ENCODE measurements at regions not wholly inside any gene's neighbourhood (a gene's known extent, or its start where the extent isn't known, plus 50 kb on each side); places are given as distances from the start of the nearest gene placed in this dataset.
"Not testable (repeated sequence)": the region's sequence is repeated elsewhere in the genome, so short reads cannot be mapped to it uniquely, and the experiment has no call there.

DNA sequence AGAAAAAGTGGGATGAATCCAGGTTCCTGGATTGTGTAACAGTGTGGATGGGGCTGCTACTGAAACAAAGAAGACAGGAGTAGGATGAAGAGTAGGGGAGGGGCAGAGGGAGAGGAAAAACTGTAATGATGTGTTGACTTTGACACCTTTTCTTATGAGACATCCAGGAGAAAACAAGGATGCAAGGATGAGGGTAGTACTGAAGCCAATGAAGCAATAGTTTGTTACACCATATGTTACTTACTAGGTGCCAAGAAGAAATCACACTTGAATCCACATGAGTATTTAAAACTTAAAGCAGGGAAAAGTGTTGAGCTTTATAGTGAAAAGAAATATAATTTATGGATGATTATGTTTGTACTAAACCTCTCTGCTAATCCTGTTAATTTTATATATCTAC, 420.6 kb downstream of the ARL4A start:
- H3K4me1 ChIP-seq (ENCODE audit: insufficient read depth, low read length), result no peaks in the 10 kb centered on the region
- ATAC-seq (ENCODE audit: insufficient read depth, low read depth) (no peak), DNase-seq (no peak)
- H3K9ac ChIP-seq (ENCODE audit: low read depth, low read length), result no peak overlapping the region
- H3K27me3 ChIP-seq (ENCODE audit: insufficient read depth, low read length, poor library complexity), result no peaks in the 10 kb centered on the region
- no peaks in the 10 kb centered on the region for H3K36me3 ChIP-seq (ENCODE audit: insufficient read depth, low read length)
- no peaks in the 10 kb centered on the region for H4K20me1 ChIP-seq (ENCODE audit: insufficient read depth, low read length)
- H3K27ac ChIP-seq (ENCODE audit: low read length), result no peak overlapping the region
- H3K79me2 ChIP-seq (ENCODE audit: insufficient read depth, low read length), result no peaks in the 10 kb centered on the region
- no peak overlapping the region for H3K4me2 ChIP-seq (ENCODE audit: insufficient read depth, low read length)
- H2AFZ ChIP-seq (ENCODE audit: low read depth, low read length), result no peak overlapping the region
- H3K9me3 ChIP-seq (ENCODE audit: insufficient read depth, low read length, severe bottlenecking), result no peaks in the 10 kb centered on the region
- no peak overlapping the region for H3K4me3 ChIP-seq (ENCODE audit: low read depth in 1 of 2, low read length in 2 of 2)
- TF ChIP-seq, protein P1, sequence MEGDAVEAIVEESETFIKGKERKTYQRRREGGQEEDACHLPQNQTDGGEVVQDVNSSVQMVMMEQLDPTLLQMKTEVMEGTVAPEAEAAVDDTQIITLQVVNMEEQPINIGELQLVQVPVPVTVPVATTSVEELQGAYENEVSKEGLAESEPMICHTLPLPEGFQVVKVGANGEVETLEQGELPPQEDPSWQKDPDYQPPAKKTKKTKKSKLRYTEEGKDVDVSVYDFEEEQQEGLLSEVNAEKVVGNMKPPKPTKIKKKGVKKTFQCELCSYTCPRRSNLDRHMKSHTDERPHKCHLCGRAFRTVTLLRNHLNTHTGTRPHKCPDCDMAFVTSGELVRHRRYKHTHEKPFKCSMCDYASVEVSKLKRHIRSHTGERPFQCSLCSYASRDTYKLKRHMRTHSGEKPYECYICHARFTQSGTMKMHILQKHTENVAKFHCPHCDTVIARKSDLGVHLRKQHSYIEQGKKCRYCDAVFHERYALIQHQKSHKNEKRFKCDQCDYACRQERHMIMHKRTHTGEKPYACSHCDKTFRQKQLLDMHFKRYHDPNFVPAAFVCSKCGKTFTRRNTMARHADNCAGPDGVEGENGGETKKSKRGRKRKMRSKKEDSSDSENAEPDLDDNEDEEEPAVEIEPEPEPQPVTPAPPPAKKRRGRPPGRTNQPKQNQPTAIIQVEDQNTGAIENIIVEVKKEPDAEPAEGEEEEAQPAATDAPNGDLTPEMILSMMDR (IDR thresholded peaks at IDR 0.05; ENCODE audit: borderline replicate concordance, extremely low read depth, low read length, poor library complexity, severe bottlenecking), result no peak
- TF ChIP-seq EZH2 (IDR thresholded peaks at IDR 0.05; ENCODE audit: borderline replicate concordance, low read depth, low read length, severe bottlenecking), result no peak

DNA sequence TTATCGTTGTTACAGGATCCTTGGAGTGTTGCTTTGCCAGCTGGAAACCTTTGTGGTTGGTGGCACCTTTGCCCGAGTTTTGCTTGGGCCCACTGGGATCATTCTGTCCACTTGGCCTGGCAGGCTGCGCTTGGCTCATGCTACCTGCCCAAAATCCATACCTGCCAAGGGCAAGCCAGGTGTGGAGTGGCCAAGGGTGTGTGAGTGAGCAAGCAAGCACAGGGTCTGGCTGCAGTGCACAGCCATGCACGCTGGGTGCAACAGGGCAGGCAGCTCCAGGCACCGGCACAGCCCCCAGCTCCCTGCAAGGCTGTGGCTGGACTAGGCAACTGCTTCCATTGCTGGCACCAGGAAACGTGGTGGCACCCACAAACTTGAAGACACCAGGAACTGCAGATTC, 421.8 kb downstream of the ARL4A start:
- H2AFZ ChIP-seq (ENCODE audit: low read depth, low read length), result no peak overlapping the region
- H3K27ac ChIP-seq (ENCODE audit: low read length), result no peak overlapping the region

DNA sequence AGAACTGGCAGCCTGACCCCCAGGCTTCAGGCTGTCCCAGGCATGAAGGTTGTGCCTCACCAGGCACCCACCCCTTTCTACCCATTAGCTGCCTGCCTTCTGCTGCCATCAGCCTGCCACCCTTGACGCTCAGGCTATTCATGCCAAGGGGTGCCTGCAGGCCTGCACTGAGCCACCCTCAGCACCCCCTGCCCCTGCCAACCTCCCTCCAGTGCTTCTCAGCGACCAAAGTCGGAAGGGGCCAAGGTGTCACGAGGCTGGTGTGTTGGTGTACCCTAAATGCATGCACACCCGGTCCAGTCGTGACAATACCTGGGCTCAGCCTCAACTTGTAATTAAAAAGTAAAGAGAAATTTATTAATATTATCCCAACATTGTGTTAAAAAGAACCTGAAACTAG, 422.7 kb downstream of the ARL4A start:
- H3K4me1 ChIP-seq (ENCODE audit: insufficient read depth, low read length), result no peaks in the 10 kb centered on the region
- H2AFZ ChIP-seq (ENCODE audit: low read depth, low read length), result no peak overlapping the region
- no peak for ATAC-seq (ENCODE audit: insufficient read depth, low read depth)
- DNase-seq, result no peak
- H3K79me2 ChIP-seq (ENCODE audit: insufficient read depth, low read length), result no peaks in the 10 kb centered on the region
- no peaks in the 10 kb centered on the region for H3K27me3 ChIP-seq (ENCODE audit: insufficient read depth, low read length, poor library complexity)
- H3K9ac ChIP-seq (ENCODE audit: low read depth, low read length), result no peak overlapping the region
- TF ChIP-seq, protein P1 (IDR thresholded peaks at IDR 0.05; ENCODE audit: borderline replicate concordance, extremely low read depth, low read length, poor library complexity, severe bottlenecking), result no peak
- TF ChIP-seq EZH2 (IDR thresholded peaks at IDR 0.05; ENCODE audit: borderline replicate concordance, low read depth, low read length, severe bottlenecking), result no peak
- no peaks in the 10 kb centered on the region for H4K20me1 ChIP-seq (ENCODE audit: insufficient read depth, low read length)
- no peak overlapping the region for H3K4me3 ChIP-seq (ENCODE audit: low read depth in 1 of 2, low read length in 2 of 2)
- H3K36me3 ChIP-seq (ENCODE audit: insufficient read depth, low read length), result no peaks in the 10 kb centered on the region
- no peak overlapping the region for H3K4me2 ChIP-seq (ENCODE audit: insufficient read depth, low read length)
- no peak overlapping the region for H3K27ac ChIP-seq (ENCODE audit: low read length)
- no peaks in the 10 kb centered on the region for H3K9me3 ChIP-seq (ENCODE audit: insufficient read depth, low read length, severe bottlenecking)

More for the DNA sequence above, 421.8 kb downstream of the ARL4A start:
- Histone ChIP-seq H3K4me3 (ENCODE audit: low read depth in 1 of 2, low read length in 2 of 2) (no peak overlapping the region), H3K27me3 (ENCODE audit: insufficient read depth, low read length, poor library complexity) (no peaks in the 10 kb centered on the region), H3K9ac (ENCODE audit: low read depth, low read length) (no peak overlapping the region), H3K36me3 (ENCODE audit: insufficient read depth, low read length) (no peaks in the 10 kb centered on the region), H3K4me1 (ENCODE audit: insufficient read depth, low read length) (no peaks in the 10 kb centered on the region), H3K4me2 (ENCODE audit: insufficient read depth, low read length) (no peak overlapping the region), H3K79me2 (ENCODE audit: insufficient read depth, low read length) (no peaks in the 10 kb centered on the region), H4K20me1 (ENCODE audit: insufficient read depth, low read length) (no peaks in the 10 kb centered on the region), H3K9me3 (ENCODE audit: insufficient read depth, low read length, severe bottlenecking) (no peaks in the 10 kb centered on the region)
- no peak for TF ChIP-seq EZH2 (IDR thresholded peaks at IDR 0.05; ENCODE audit: borderline replicate concordance, low read depth, low read length, severe bottlenecking)
- ATAC-seq (ENCODE audit: insufficient read depth, low read depth) (no peak), DNase-seq (no peak)

DNA sequence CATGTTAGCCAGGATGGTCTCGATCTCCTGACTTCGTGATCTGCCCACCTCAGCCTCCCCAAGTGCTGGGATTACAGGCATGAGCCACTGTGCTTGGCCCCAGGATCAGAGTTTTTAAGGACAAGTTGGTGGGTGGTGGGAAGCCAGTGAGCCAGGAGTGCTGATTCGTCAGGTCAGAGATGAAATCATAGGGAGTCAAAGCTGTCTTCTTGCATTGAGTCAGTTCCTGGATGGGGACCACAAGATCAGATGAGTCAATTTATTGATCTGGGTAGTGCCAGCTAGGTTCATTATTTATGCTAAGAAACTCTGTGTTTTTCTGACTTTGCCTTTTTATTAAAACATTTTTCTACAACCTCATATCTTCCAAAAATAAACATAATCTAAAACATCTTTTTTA, 423.8 kb downstream of the ARL4A start:
- no peaks in the 10 kb centered on the region for H3K79me2 ChIP-seq (ENCODE audit: insufficient read depth, low read length)
- TF ChIP-seq, protein P1 (IDR thresholded peaks at IDR 0.05; ENCODE audit: borderline replicate concordance, extremely low read depth, low read length, poor library complexity, severe bottlenecking), result no peak
- TF ChIP-seq EZH2 (IDR thresholded peaks at IDR 0.05; ENCODE audit: borderline replicate concordance, low read depth, low read length, severe bottlenecking), result no peak
- H3K27me3 ChIP-seq (ENCODE audit: insufficient read depth, low read length, poor library complexity), result no peaks in the 10 kb centered on the region
- no peak for ATAC-seq (ENCODE audit: insufficient read depth, low read depth)
- H3K4me1 ChIP-seq (ENCODE audit: insufficient read depth, low read length), result no peaks in the 10 kb centered on the region
- no peak overlapping the region for H2AFZ ChIP-seq (ENCODE audit: low read depth, low read length)
- no peak overlapping the region for H3K27ac ChIP-seq (ENCODE audit: low read length)
- H3K4me2 ChIP-seq (ENCODE audit: insufficient read depth, low read length), result no peak overlapping the region
- no peaks in the 10 kb centered on the region for H4K20me1 ChIP-seq (ENCODE audit: insufficient read depth, low read length)
- no peaks in the 10 kb centered on the region for H3K9me3 ChIP-seq (ENCODE audit: insufficient read depth, low read length, severe bottlenecking)
- no peak for DNase-seq
- H3K4me3 ChIP-seq (ENCODE audit: low read depth in 1 of 2, low read length in 2 of 2), result no peak overlapping the region
- no peak overlapping the region for H3K9ac ChIP-seq (ENCODE audit: low read depth, low read length)
- no peaks in the 10 kb centered on the region for H3K36me3 ChIP-seq (ENCODE audit: insufficient read depth, low read length)

DNA sequence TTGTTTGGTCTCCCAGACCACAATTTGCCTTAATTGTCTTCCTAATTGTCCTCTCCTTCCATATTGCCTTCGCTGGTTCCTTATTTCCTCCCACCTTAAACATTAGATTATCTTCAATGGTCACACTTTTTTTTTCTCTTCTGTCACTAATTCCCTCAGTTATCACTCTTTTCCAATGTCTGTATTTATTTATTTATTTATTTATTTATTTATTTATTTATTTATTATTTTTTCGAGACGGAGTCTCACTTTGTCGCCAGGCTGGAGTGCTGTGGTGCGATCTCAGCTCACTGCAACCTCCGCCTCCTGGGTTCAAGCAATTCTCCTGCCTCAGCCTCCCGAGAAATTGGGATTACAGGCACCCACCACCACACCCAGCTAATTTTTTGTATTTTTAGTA, 426.8 kb downstream of the ARL4A start:
- not testable (repeated sequence) for DNase-seq; H3K4me2 ChIP-seq (ENCODE audit: insufficient read depth, low read length); H3K4me3 ChIP-seq (ENCODE audit: low read depth in 1 of 2, low read length in 2 of 2); H3K27me3 ChIP-seq (ENCODE audit: insufficient read depth, low read length, poor library complexity); ATAC-seq (ENCODE audit: insufficient read depth, low read depth); H4K20me1 ChIP-seq (ENCODE audit: insufficient read depth, low read length); H2AFZ ChIP-seq (ENCODE audit: low read depth, low read length); H3K79me2 ChIP-seq (ENCODE audit: insufficient read depth, low read length); H3K36me3 ChIP-seq (ENCODE audit: insufficient read depth, low read length); H3K9ac ChIP-seq (ENCODE audit: low read depth, low read length); H3K27ac ChIP-seq (ENCODE audit: low read length); H3K4me1 ChIP-seq (ENCODE audit: insufficient read depth, low read length); H3K9me3 ChIP-seq (ENCODE audit: insufficient read depth, low read length, severe bottlenecking)

All from DND-41 (cell line).